SK-MEL-5 (cell line): ENCODE measurements at regions not wholly inside any gene's neighbourhood (a gene's known extent, or its start where the extent isn't known, plus 50 kb on each side); places are given as distances from the start of the nearest gene placed in this dataset.
A peak's percentile ranks its signal among the peaks of the same experiment; 100 is the strongest.
"Not testable (repeated sequence)": the region's sequence is repeated elsewhere in the genome, so short reads cannot be mapped to it uniquely, and the experiment has no call there.

ENCODE experiments used
- DNase-seq: peaks from one replicate; pipeline ENCODE4 v3.0.0-alpha.2; 2016; ENCODE audit warnings: low read depth, low spot score
- in situ Hi-C: cut with HindIII; loops from 2 replicates; pipeline ENCODE4 v1.10.0; 2016; ENCODE audit warnings: low sequenced_read_pairs, high pct_unique_total_duplicates, low pct_unique_long_range_greater_than_20kb

- in situ Hi-C loops = no loop called here
Observed at GRCh38 chr5:51991940-51992339, 608.7 kb downstream of the ISL1 start.

GRCh38 chr5:51995773-51996306 is 612.6 kb downstream of the ISL1 start:
- in situ Hi-C loops = no loop called here
- no peak for DNase-seq

More at GRCh38 chr5:51991940-51992339, 608.7 kb downstream of the ISL1 start:
- DNase-seq = no peak

- no peak for DNase-seq
- in situ Hi-C loops = no loop called here
Observed at GRCh38 chr5:51996356-51996861, 613.2 kb downstream of the ISL1 start.

GRCh38 chr5:51997500-51997899 is 614.3 kb downstream of the ISL1 start:
- DNase-seq = no peak
- in situ Hi-C loops = no loop called here

GRCh38 chr5:51997949-51998348 is 614.7 kb downstream of the ISL1 start:
- DNase-seq = no peak
- in situ Hi-C loops = no loop called here

GRCh38 chr5:52007230-52007858 is 624.1 kb downstream of the ISL1 start:
- peak; percentile 71 for DNase-seq
- in situ Hi-C loops = no loop called here

- in situ Hi-C loops = no loop called here
- no peak for DNase-seq
Observed at GRCh38 chr5:52010454-52010853, 627.2 kb downstream of the ISL1 start.

GRCh38 chr5:52013523-52013922 is 630.3 kb downstream of the ISL1 start:
- DNase-seq = no peak
- in situ Hi-C loops = no loop called here

GRCh38 chr5:52015760-52016159 is 632.5 kb downstream of the ISL1 start:
- DNase-seq = no peak
- in situ Hi-C loops = no loop called here

GRCh38 chr5:52017567-52017966 is 634.3 kb downstream of the ISL1 start:
- DNase-seq = no peak
- in situ Hi-C loops = no loop called here

- in situ Hi-C loops = no loop called here
- DNase-seq = no peak
Observed at GRCh38 chr5:52024359-52024758, 641.1 kb downstream of the ISL1 start.

GRCh38 chr5:52029836-52030235 is 646.6 kb downstream of the ISL1 start:
- DNase-seq, in situ Hi-C loops: not testable (repeated sequence)

GRCh38 chr5:52041842-52042241 is 658.6 kb downstream of the ISL1 start:
- in situ Hi-C loops = no loop called here
- DNase-seq = no peak

- in situ Hi-C loops = no loop called here
Observed at GRCh38 chr5:52043137-52043536, 659.9 kb downstream of the ISL1 start.

GRCh38 chr5:52043543-52043942 is 660.3 kb downstream of the ISL1 start:
- in situ Hi-C loops = no loop called here
- no peak for DNase-seq

More at GRCh38 chr5:52043137-52043536, 659.9 kb downstream of the ISL1 start:
- no peak for DNase-seq

GRCh38 chr5:52051759-52052158 is 668.5 kb downstream of the ISL1 start:
- DNase-seq = no peak
- in situ Hi-C loops = no loop called here

GRCh38 chr5:52063186-52063585 is 679.9 kb downstream of the ISL1 start:
- in situ Hi-C loops = no loop called here
- no peak for DNase-seq

- in situ Hi-C loops = no loop called here
- no peak for DNase-seq
Observed at GRCh38 chr5:52065182-52065581, 681.9 kb downstream of the ISL1 start.

- no peak for DNase-seq
- in situ Hi-C loops = no loop called here
Observed at GRCh38 chr5:52069997-52070396, 686.7 kb downstream of the ISL1 start.
